ENCODE measurements at regions not wholly inside any gene's neighbourhood (a gene's known extent, or its start where the extent isn't known, plus 50 kb on each side); places are given as distances from the start of the nearest gene placed in this dataset.

GRCh38 chr3:82595530-82595929 is 834.1 kb upstream of the GBE1 start:
- no peak for TF ChIP-seq CTCF (conservative IDR thresholded peaks at IDR 0.05; ENCODE audit: low read depth, low read length)
- no peak for TF ChIP-seq EZH2 (IDR thresholded peaks at IDR 0.05; ENCODE audit: low read length, unreplicated experiment)
- TF ChIP-seq EZH2phosphoT487 (IDR thresholded peaks at IDR 0.05; ENCODE audit: borderline replicate concordance, low read length) = no peak

Data from PC-3 (cell line).